Superior temporal gyrus (tissue), 1 donor: ENCODE measurements at regions not wholly inside any gene's neighbourhood (a gene's known extent, or its start where the extent isn't known, plus 50 kb on each side); places are given as distances from the start of the nearest gene placed in this dataset.

Source experiments
- DNase-seq: peaks from one replicate; pipeline ENCODE4 v3.0.0-alpha.2; 2016; ENCODE audit errors: extremely low spot score

GRCh38 chr5:50964746-50965653 is 298.6 kb downstream of the PARP8 start:
- DNase-seq: peak; percentile 37

GRCh38 chr5:50965654-50966375 is 299.4 kb downstream of the PARP8 start:
- DNase-seq: no peak

GRCh38 chr5:50967009-50967562 is 300.6 kb downstream of the PARP8 start:
- DNase-seq: no peak

- no peak for DNase-seq
These were observed 301.3 kb downstream of the PARP8 start for GRCh38 chr5:50967563-50968355.

- DNase-seq: no peak
These were observed 302.1 kb downstream of the PARP8 start for GRCh38 chr5:50968356-50969149.

GRCh38 chr5:50969151-50970031 is 303.0 kb downstream of the PARP8 start:
- DNase-seq: no peak

- no peak for DNase-seq
These were observed 309.4 kb downstream of the PARP8 start for GRCh38 chr5:50975840-50976239.

GRCh38 chr5:50978924-50979323 is 312.5 kb downstream of the PARP8 start:
- no peak for DNase-seq

- DNase-seq: no peak
These were observed 318.2 kb downstream of the PARP8 start for GRCh38 chr5:50984640-50985039.

GRCh38 chr5:50990296-50990924 is 324.0 kb downstream of the PARP8 start:
- DNase-seq: no peak

GRCh38 chr5:50995285-50995942 is 329.0 kb downstream of the PARP8 start:
- no peak for DNase-seq

- DNase-seq: no peak
These were observed 334.9 kb downstream of the PARP8 start for GRCh38 chr5:51001227-51001923.

- no peak for DNase-seq
These were observed 335.9 kb downstream of the PARP8 start for GRCh38 chr5:51002368-51002767.

GRCh38 chr5:51013036-51013435 is 346.6 kb downstream of the PARP8 start:
- no peak for DNase-seq

- DNase-seq: no peak
These were observed 352.0 kb downstream of the PARP8 start for GRCh38 chr5:51018423-51018822.

- no peak for DNase-seq
These were observed 357.8 kb downstream of the PARP8 start for GRCh38 chr5:51024263-51024662.

GRCh38 chr5:51027271-51027670 is 356.0 kb upstream of the ISL1 start:
- DNase-seq: no peak

- no peak for DNase-seq
These were observed 354.9 kb upstream of the ISL1 start for GRCh38 chr5:51028394-51028793.
